SK-N-SH (cell line): ENCODE measurements at regions not wholly inside any gene's neighbourhood (a gene's known extent, or its start where the extent isn't known, plus 50 kb on each side); places are given as distances from the start of the nearest gene placed in this dataset.

ENCODE experiments used
- small RNA-seq, 7 experiments: library from RNA; depleted of rRNA; stranded (forward); fragments of <200 nt; gene quantifications; one replicate each; pipeline ENCODE3, GENCODE V24; 2012

Small RNA genes in the stretch of these regions (small RNA-seq; reads per million reads assigned to genes)
- gene AC013410.2 = 0 reads per million in 7 experiments
